CD14-positive monocyte (primary cell): ENCODE measurements at regions not wholly inside any gene's neighbourhood (a gene's known extent, or its start where the extent isn't known, plus 50 kb on each side); places are given as distances from the start of the nearest gene placed in this dataset.

ENCODE experiments used
- DNase-seq, 3 donors: peaks; one replicate each; pipeline ENCODE4 v3.0.0-alpha.2; 2011 to 2022
- H2AFZ ChIP-seq: 2 replicates; pipeline ENCODE4 v1.6.0; 2012; ENCODE audit warnings: mild to moderate bottlenecking, low read depth, low read length, inconsistent platforms; ENCODE audit not compliant: insufficient read depth, poor library complexity, severe bottlenecking
- H3K27ac ChIP-seq, 2 donors: 1 replicate in 1 of 2; 2 replicates in 1 of 2; pipeline ENCODE4 v1.5.1; 2012 to 2013; ENCODE audit warnings: low read length in 2 of 2, control low read depth in 1 of 2, inconsistent platforms in 1 of 2, low read depth in 1 of 2, mild to moderate bottlenecking in 1 of 2
- H3K27me3 ChIP-seq, 2 donors: one replicate each; pipeline versions ENCODE4 v1.6.0 to v1.6.1; 2011 to 2013; ENCODE audit warnings: low read length in 2 of 2; ENCODE audit not compliant: control insufficient read depth in 2 of 2, insufficient read depth in 2 of 2
- H3K36me3 ChIP-seq, 2 donors: replicated peaks in 1 of 2; 1 replicate in 1 of 2; 2 replicates in 1 of 2; pipeline versions ENCODE4 v1.5.1 to v1.6.1; 2012 to 2013; ENCODE audit warnings: low read length in 2 of 2, control low read depth in 1 of 2, inconsistent platforms in 1 of 2, mild to moderate bottlenecking in 1 of 2; ENCODE audit not compliant: insufficient read depth in 2 of 2, control insufficient read depth in 1 of 2
- H3K4me1 ChIP-seq, 2 donors: 1 replicate in 1 of 2; 2 replicates in 1 of 2; pipeline versions ENCODE4 v1.5.1 to v1.6.1; 2012 to 2013; ENCODE audit warnings: low read length in 2 of 2, control low read depth in 1 of 2, inconsistent platforms in 1 of 2, mild to moderate bottlenecking in 1 of 2, moderate library complexity in 1 of 2; ENCODE audit not compliant: insufficient read depth in 2 of 2, control insufficient read depth in 1 of 2
- H3K4me2 ChIP-seq: replicated peaks from 2 replicates; pipeline ENCODE3; 2012; ENCODE audit warnings: low read length, moderate library complexity, mild to moderate bottlenecking; ENCODE audit not compliant: poor library complexity, severe bottlenecking; ENCODE audit errors: extremely low read depth
- H3K4me3 ChIP-seq, 3 experiments: fragments of 200-600 bp in 1 of 3; sonication (generic) in 1 of 3; replicated peaks in 1 of 3; 1 replicate in 2 of 3; 2 replicates in 1 of 3; pipeline ENCODE4 v1.5.1; 2011 to 2013; ENCODE audit warnings: low read length in 3 of 3, mild to moderate bottlenecking in 3 of 3, control low read depth in 2 of 3, low read depth in 2 of 3, inconsistent platforms in 1 of 3, moderate library complexity in 1 of 3
- H3K79me2 ChIP-seq: 2 replicates; pipeline ENCODE4 v1.6.0; 2012; ENCODE audit warnings: mild to moderate bottlenecking, control low read depth, inconsistent platforms, low read length, moderate library complexity; ENCODE audit not compliant: insufficient read depth
- H3K9ac ChIP-seq: 2 replicates; pipeline ENCODE4 v1.6.0; 2017; ENCODE audit warnings: low read length, mild to moderate bottlenecking; ENCODE audit not compliant: insufficient read depth, poor library complexity, severe bottlenecking
- H3K9me3 ChIP-seq, 2 donors: replicated peaks in 1 of 2; 1 replicate in 1 of 2; 2 replicates in 1 of 2; pipeline versions ENCODE4 v1.5.1 to v1.6.1; 2012 to 2013; ENCODE audit warnings: low read length in 2 of 2, control low read depth in 1 of 2; ENCODE audit not compliant: control insufficient read depth in 1 of 2, insufficient read depth in 1 of 2
- H4K20me1 ChIP-seq: 2 replicates; pipeline ENCODE4 v1.6.0; 2012; ENCODE audit warnings: mild to moderate bottlenecking, low read length, control low read depth, moderate library complexity; ENCODE audit not compliant: insufficient read depth
- H3K27ac Mint-ChIP-seq, 7 donors: one replicate each; pipeline ENCODE4 v1.8.0; 2020; ENCODE audit warnings: mild to moderate bottlenecking in 7 of 7, mixed read lengths in 7 of 7, moderate library complexity in 6 of 7, inconsistent platforms in 2 of 7
- H3K27me3 Mint-ChIP-seq, 3 donors: one replicate each; pipeline ENCODE4 v1.8.0; 2021 to 2022; ENCODE audit warnings: low read depth in 3 of 3, mild to moderate bottlenecking in 3 of 3, mixed read lengths in 3 of 3, moderate library complexity in 3 of 3, inconsistent platforms in 1 of 3
- H3K36me3 Mint-ChIP-seq, 2 donors: one replicate each; pipeline ENCODE4 v1.8.0; 2020; ENCODE audit warnings: mixed read lengths in 2 of 2, inconsistent platforms in 1 of 2, mild to moderate bottlenecking in 1 of 2
- H3K4me1 Mint-ChIP-seq: one replicate; pipeline ENCODE4 v1.8.0; 2020; ENCODE audit warnings: mild to moderate bottlenecking, mixed read lengths
- H3K4me3 Mint-ChIP-seq, 2 donors: one replicate each; pipeline ENCODE4 v1.8.0; 2020; ENCODE audit warnings: mild to moderate bottlenecking in 2 of 2, mixed read lengths in 2 of 2, moderate library complexity in 1 of 2
- H3K9me3 Mint-ChIP-seq, 7 donors: one replicate each; pipeline ENCODE4 v1.8.0; 2020 to 2022; ENCODE audit warnings: mixed read lengths in 7 of 7, mild to moderate bottlenecking in 6 of 7, moderate library complexity in 6 of 7, inconsistent platforms in 2 of 7
- CTCF ChIP-seq: fragments of 200-600 bp; IDR thresholded peaks from one replicate; pipeline ENCODE4 v1.8.0; 2022; ENCODE audit warnings: antibody characterized with exemption, mild to moderate bottlenecking
- WGBS: methylation state at CpG from one replicate; pipeline ENCODE4 v1.1.5; 2013; ENCODE audit warnings: missing lambda C conversion rate; ENCODE audit not compliant: insufficient coverage; 5-methylcytosine and 5-hydroxymethylcytosine counted together
- intact Hi-C, 2 donors: fragments of 100-400 bp; cut with micrococcal nuclease; formaldehyde crosslinking; loops; one replicate each; pipeline versions ENCODE4 v1.15.0 to v1.15.1; 2023

- Histone ChIP-seq H2AFZ (no peak overlapping the region), H3K4me1 (no peaks in the 10 kb centered on the region), H3K9me3 (no peaks in the 10 kb centered on the region), H3K79me2 (no peaks in the 10 kb centered on the region), H3K4me2 (no peak overlapping the region), H3K9ac (no peak overlapping the region), H4K20me1 (no peaks in the 10 kb centered on the region), H3K27ac (no peak overlapping the region), H3K36me3 (no peaks in the 10 kb centered on the region), H3K4me3 (no peak overlapping the region), H3K27me3 (no peaks in the 10 kb centered on the region)
- H3K4me3 Mint-ChIP-seq, result no peak overlapping the region
- no peak for TF ChIP-seq CTCF
- peaks cover 0 to 2% (median 0%) of the 10 kb centered on the region in 3 donors for H3K27me3 Mint-ChIP-seq
- no peak overlapping the region for H3K27ac Mint-ChIP-seq
- no CpG with 5 or more reads among the region's 5 CpGs for WGBS
- H3K4me1 Mint-ChIP-seq, result no peaks in the 10 kb centered on the region
- intact Hi-C loops, result no loop called here
- H3K9me3 Mint-ChIP-seq, result no peaks in the 10 kb centered on the region
- H3K36me3 Mint-ChIP-seq, result no peaks in the 10 kb centered on the region
- DNase-seq, result no peak
Observed at GRCh38 chr11:111082664-111083063, 162.9 kb upstream of the POU2AF2 start.

DNA sequence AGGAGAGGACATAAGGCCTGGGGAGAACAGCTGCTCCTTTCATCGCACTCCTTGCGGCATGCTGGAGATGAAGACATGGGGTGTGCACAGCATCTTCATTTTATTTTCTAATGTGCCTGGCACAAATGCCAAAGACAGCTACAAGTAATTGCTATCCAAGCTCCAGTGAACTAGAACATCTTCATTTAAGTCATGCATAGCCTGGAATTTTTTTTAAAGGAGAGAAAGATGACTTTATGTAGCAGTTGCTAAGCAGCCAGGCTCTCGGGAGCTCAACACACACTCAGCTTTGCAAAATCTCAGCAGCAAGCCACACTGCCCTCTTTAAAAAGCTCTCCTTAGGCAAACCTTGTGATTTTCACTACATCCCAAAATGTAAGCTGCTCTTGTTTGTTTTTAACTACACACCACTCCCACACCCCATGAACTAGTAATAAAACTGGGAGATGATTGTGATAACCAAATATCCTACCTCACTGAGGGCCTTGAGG, 164.5 kb upstream of the POU2AF2 start:
- no peak overlapping the region for H3K9ac ChIP-seq
- no peak overlapping the region for H3K4me2 ChIP-seq
- no peak overlapping the region for H2AFZ ChIP-seq
- H4K20me1 ChIP-seq, result no peaks in the 10 kb centered on the region
- H3K4me1 ChIP-seq, result no peaks in the 10 kb centered on the region
- peaks cover 0 to 2% (median 0%) of the 10 kb centered on the region in 3 donors for H3K27me3 Mint-ChIP-seq
- DNase-seq, result no peak
- H3K79me2 ChIP-seq, result no peaks in the 10 kb centered on the region
- H3K4me1 Mint-ChIP-seq, result no peaks in the 10 kb centered on the region
- peak overlapping the region in 1 of 7 donors; percentile 15 for H3K27ac Mint-ChIP-seq
- no peak overlapping the region for H3K4me3 ChIP-seq
- no peaks in the 10 kb centered on the region for H3K36me3 Mint-ChIP-seq
- H3K4me3 Mint-ChIP-seq, result no peak overlapping the region
- WGBS, result no CpG with 5 or more reads among the region's 3 CpGs
- H3K27me3 ChIP-seq, result no peaks in the 10 kb centered on the region
- H3K9me3 ChIP-seq, result no peaks in the 10 kb centered on the region
- H3K27ac ChIP-seq, result no peak overlapping the region
- intact Hi-C loops, result no loop called here
- TF ChIP-seq CTCF, result no peak
- H3K9me3 Mint-ChIP-seq, result no peaks in the 10 kb centered on the region
- H3K36me3 ChIP-seq, result no peaks in the 10 kb centered on the region
